ENCODE measurements at regions not wholly inside any gene's neighbourhood (a gene's known extent, or its start where the extent isn't known, plus 50 kb on each side); places are given as distances from the start of the nearest gene placed in this dataset.
"Not testable (repeated sequence)": the region's sequence is repeated elsewhere in the genome, so short reads cannot be mapped to it uniquely, and the experiment has no call there.

GRCh38 chr6:74889635-74890034, 316.2 kb downstream of the COL12A1 start:
- no peak for DNase-seq (ENCODE audit: low read depth, low spot score)

GRCh38 chr6:74888741-74889140, 317.1 kb downstream of the COL12A1 start:
- not testable (repeated sequence) for DNase-seq (ENCODE audit: low read depth, low spot score)

- DNase-seq (ENCODE audit: low read depth, low spot score) = no peak
Measured at GRCh38 chr6:74879976-74880375, 325.9 kb downstream of the COL12A1 start.

- no peak for DNase-seq (ENCODE audit: low read depth, low spot score)
Measured at GRCh38 chr6:74879234-74879633, 326.6 kb downstream of the COL12A1 start.

GRCh38 chr6:74875193-74875592, 330.7 kb downstream of the COL12A1 start:
- no peak for DNase-seq (ENCODE audit: low read depth, low spot score)

- no peak for DNase-seq (ENCODE audit: low read depth, low spot score)
Measured at GRCh38 chr6:74872754-74873476, 332.9 kb downstream of the COL12A1 start.

GRCh38 chr6:74871757-74872156, 334.1 kb downstream of the COL12A1 start:
- no peak for DNase-seq (ENCODE audit: low read depth, low spot score)

- no peak for DNase-seq (ENCODE audit: low read depth, low spot score)
Measured at GRCh38 chr6:74870403-74870802, 335.4 kb downstream of the COL12A1 start.

- no peak for DNase-seq (ENCODE audit: low read depth, low spot score)
Measured at GRCh38 chr6:74867291-74867690, 338.6 kb downstream of the COL12A1 start.

- DNase-seq (ENCODE audit: low read depth, low spot score) = no peak
Measured at GRCh38 chr6:74863968-74864367, 341.9 kb downstream of the COL12A1 start.

- DNase-seq (ENCODE audit: low read depth, low spot score) = no peak
Measured at GRCh38 chr6:74860456-74860855, 345.4 kb downstream of the COL12A1 start.

GRCh38 chr6:74857157-74857556, 348.7 kb downstream of the COL12A1 start:
- DNase-seq (ENCODE audit: low read depth, low spot score) = no peak

- DNase-seq (ENCODE audit: low read depth, low spot score) = no peak
Measured at GRCh38 chr6:74853991-74854390, 351.9 kb downstream of the COL12A1 start.

- DNase-seq (ENCODE audit: low read depth, low spot score) = no peak
Measured at GRCh38 chr6:74851596-74851995, 354.3 kb downstream of the COL12A1 start.

- DNase-seq (ENCODE audit: low read depth, low spot score) = no peak
Measured at GRCh38 chr6:74840953-74841352, 364.9 kb downstream of the COL12A1 start.

- no peak for DNase-seq (ENCODE audit: low read depth, low spot score)
Measured at GRCh38 chr6:74834967-74835366, 370.9 kb downstream of the COL12A1 start.

GRCh38 chr6:74826263-74826662, 379.6 kb downstream of the COL12A1 start:
- no peak for DNase-seq (ENCODE audit: low read depth, low spot score)

- no peak for DNase-seq (ENCODE audit: low read depth, low spot score)
Measured at GRCh38 chr6:74814440-74814839, 391.4 kb downstream of the COL12A1 start.

GRCh38 chr6:74807674-74808073, 398.2 kb downstream of the COL12A1 start:
- DNase-seq (ENCODE audit: low read depth, low spot score) = no peak

- no peak for DNase-seq (ENCODE audit: low read depth, low spot score)
Measured at GRCh38 chr6:74805916-74806696, 399.7 kb downstream of the COL12A1 start.

- no peak for DNase-seq (ENCODE audit: low read depth, low spot score)
Measured at GRCh38 chr6:74798302-74798701, 407.6 kb downstream of the COL12A1 start.

GRCh38 chr6:74785236-74785635, 420.6 kb downstream of the COL12A1 start:
- DNase-seq (ENCODE audit: low read depth, low spot score) = no peak

GRCh38 chr6:74782346-74782745, 423.5 kb downstream of the COL12A1 start:
- DNase-seq (ENCODE audit: low read depth, low spot score) = no peak

Data from pulmonary artery endothelial cell (primary cell).